SK-N-SH (cell line): ENCODE measurements at regions not wholly inside any gene's neighbourhood (a gene's known extent, or its start where the extent isn't known, plus 50 kb on each side); places are given as distances from the start of the nearest gene placed in this dataset.

Experiments used
- CTCF ChIP-seq: fragments of 200-600 bp; sonication (generic); IDR thresholded peaks from 2 replicates; pipeline ENCODE4 v1.6.1; 2017; ENCODE audit warnings: antibody characterized with exemption, mild to moderate bottlenecking, moderate library complexity
- POLR2AphosphoS5 ChIP-seq: IDR thresholded peaks from 2 replicates; pipeline ENCODE4 v1.6.1; 2012; ENCODE audit warnings: low read depth, low read length
- RAD21 ChIP-seq: IDR thresholded peaks from 2 replicates; pipeline ENCODE4 v1.6.1; 2012; ENCODE audit warnings: mild to moderate bottlenecking, low read length
- RFX5 ChIP-seq: IDR thresholded peaks from 2 replicates; pipeline ENCODE4 v1.6.1; 2012; ENCODE audit warnings: mild to moderate bottlenecking, improper control_type of control experiment, low read length
- SIN3A ChIP-seq: IDR thresholded peaks from 2 replicates; pipeline ENCODE4 v1.6.1; 2012; ENCODE audit warnings: low read depth, mild to moderate bottlenecking, low read length, moderate library complexity, borderline replicate concordance
- TAF1 ChIP-seq: IDR thresholded peaks from 2 replicates; pipeline ENCODE4 v1.6.1; 2012; ENCODE audit warnings: low read depth, mild to moderate bottlenecking, low read length, moderate library complexity, borderline replicate concordance
- TF ChIP-seq, protein P1 (sequence below): IDR thresholded peaks from 2 replicates; pipeline ENCODE4; 2012
- TF ChIP-seq, protein P2 (sequence below): IDR thresholded peaks from 2 replicates; pipeline ENCODE4 v1.6.1; 2012; ENCODE audit warnings: mild to moderate bottlenecking, low read depth, low read length, moderate library complexity
- TF ChIP-seq, protein P3 (sequence below): fragments of 150-350 bp; IDR thresholded peaks from 2 replicates; pipeline ENCODE4 v1.6.1; 2016; ENCODE audit warnings: mild to moderate bottlenecking, low read depth, low read length

GRCh38 chr2:100658017-100658416 is 95.2 kb downstream of the PDCL3 start:
- TF ChIP-seq RAD21 (no peak), CTCF (no peak), RFX5 (no peak), TAF1 (no peak), SIN3A (no peak), POLR2AphosphoS5 (no peak)
- TF ChIP-seq, protein P1, sequence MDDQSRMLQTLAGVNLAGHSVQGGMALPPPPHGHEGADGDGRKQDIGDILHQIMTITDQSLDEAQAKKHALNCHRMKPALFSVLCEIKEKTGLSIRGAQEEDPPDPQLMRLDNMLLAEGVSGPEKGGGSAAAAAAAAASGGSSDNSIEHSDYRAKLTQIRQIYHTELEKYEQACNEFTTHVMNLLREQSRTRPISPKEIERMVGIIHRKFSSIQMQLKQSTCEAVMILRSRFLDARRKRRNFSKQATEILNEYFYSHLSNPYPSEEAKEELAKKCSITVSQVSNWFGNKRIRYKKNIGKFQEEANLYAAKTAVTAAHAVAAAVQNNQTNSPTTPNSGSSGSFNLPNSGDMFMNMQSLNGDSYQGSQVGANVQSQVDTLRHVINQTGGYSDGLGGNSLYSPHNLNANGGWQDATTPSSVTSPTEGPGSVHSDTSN = no peak
- TF ChIP-seq, protein P2, sequence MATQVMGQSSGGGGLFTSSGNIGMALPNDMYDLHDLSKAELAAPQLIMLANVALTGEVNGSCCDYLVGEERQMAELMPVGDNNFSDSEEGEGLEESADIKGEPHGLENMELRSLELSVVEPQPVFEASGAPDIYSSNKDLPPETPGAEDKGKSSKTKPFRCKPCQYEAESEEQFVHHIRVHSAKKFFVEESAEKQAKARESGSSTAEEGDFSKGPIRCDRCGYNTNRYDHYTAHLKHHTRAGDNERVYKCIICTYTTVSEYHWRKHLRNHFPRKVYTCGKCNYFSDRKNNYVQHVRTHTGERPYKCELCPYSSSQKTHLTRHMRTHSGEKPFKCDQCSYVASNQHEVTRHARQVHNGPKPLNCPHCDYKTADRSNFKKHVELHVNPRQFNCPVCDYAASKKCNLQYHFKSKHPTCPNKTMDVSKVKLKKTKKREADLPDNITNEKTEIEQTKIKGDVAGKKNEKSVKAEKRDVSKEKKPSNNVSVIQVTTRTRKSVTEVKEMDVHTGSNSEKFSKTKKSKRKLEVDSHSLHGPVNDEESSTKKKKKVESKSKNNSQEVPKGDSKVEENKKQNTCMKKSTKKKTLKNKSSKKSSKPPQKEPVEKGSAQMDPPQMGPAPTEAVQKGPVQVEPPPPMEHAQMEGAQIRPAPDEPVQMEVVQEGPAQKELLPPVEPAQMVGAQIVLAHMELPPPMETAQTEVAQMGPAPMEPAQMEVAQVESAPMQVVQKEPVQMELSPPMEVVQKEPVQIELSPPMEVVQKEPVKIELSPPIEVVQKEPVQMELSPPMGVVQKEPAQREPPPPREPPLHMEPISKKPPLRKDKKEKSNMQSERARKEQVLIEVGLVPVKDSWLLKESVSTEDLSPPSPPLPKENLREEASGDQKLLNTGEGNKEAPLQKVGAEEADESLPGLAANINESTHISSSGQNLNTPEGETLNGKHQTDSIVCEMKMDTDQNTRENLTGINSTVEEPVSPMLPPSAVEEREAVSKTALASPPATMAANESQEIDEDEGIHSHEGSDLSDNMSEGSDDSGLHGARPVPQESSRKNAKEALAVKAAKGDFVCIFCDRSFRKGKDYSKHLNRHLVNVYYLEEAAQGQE = no peak
- TF ChIP-seq, protein P3, sequence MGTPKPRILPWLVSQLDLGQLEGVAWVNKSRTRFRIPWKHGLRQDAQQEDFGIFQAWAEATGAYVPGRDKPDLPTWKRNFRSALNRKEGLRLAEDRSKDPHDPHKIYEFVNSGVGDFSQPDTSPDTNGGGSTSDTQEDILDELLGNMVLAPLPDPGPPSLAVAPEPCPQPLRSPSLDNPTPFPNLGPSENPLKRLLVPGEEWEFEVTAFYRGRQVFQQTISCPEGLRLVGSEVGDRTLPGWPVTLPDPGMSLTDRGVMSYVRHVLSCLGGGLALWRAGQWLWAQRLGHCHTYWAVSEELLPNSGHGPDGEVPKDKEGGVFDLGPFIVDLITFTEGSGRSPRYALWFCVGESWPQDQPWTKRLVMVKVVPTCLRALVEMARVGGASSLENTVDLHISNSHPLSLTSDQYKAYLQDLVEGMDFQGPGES = no peak
